GM18526 (cell line): ENCODE measurements at regions not wholly inside any gene's neighbourhood (a gene's known extent, or its start where the extent isn't known, plus 50 kb on each side); places are given as distances from the start of the nearest gene placed in this dataset.

Source experiments
- POLR2A ChIP-seq: IDR thresholded peaks from 3 replicates; pipeline ENCODE4 v1.6.1; 2011; ENCODE audit not compliant: insufficient read length; ENCODE audit errors: extremely low read depth

GRCh38 chr7:149714081-149714909 is 59.1 kb downstream of the ZNF467 start:
- TF ChIP-seq POLR2A: no peak

GRCh38 chr7:149713731-149714068 is 59.7 kb downstream of the ZNF467 start:
- TF ChIP-seq POLR2A: no peak

GRCh38 chr7:149713061-149713730 is 60.2 kb downstream of the ZNF467 start:
- TF ChIP-seq POLR2A: no peak

GRCh38 chr7:149708026-149708425 is 65.4 kb downstream of the ZNF467 start:
- no peak for TF ChIP-seq POLR2A

GRCh38 chr7:149707448-149707886 is 65.9 kb downstream of the ZNF467 start:
- no peak for TF ChIP-seq POLR2A

GRCh38 chr7:149706398-149706797 is 67.0 kb downstream of the ZNF467 start:
- TF ChIP-seq POLR2A: no peak

GRCh38 chr7:149704507-149704906 is 68.9 kb downstream of the ZNF467 start:
- TF ChIP-seq POLR2A: no peak

- no peak for TF ChIP-seq POLR2A
Measured at GRCh38 chr7:149703044-149703650, 70.2 kb downstream of the ZNF467 start.

- TF ChIP-seq POLR2A: no peak
Measured at GRCh38 chr7:149701495-149702240, 71.7 kb downstream of the ZNF467 start.

GRCh38 chr7:149696280-149696679 is 77.1 kb downstream of the ZNF467 start:
- TF ChIP-seq POLR2A: no peak

GRCh38 chr7:149692557-149692982 is 80.8 kb downstream of the ZNF467 start:
- no peak for TF ChIP-seq POLR2A

GRCh38 chr7:149692056-149692455 is 81.3 kb downstream of the ZNF467 start:
- TF ChIP-seq POLR2A: no peak

- TF ChIP-seq POLR2A: no peak
Measured at GRCh38 chr7:149690688-149691446, 82.5 kb downstream of the ZNF467 start.

- no peak for TF ChIP-seq POLR2A
Measured at GRCh38 chr7:149689291-149689721, 84.1 kb downstream of the ZNF467 start.

GRCh38 chr7:149688836-149689235 is 84.6 kb downstream of the ZNF467 start:
- no peak for TF ChIP-seq POLR2A
